ENCODE measurements at regions not wholly inside any gene's neighbourhood (a gene's known extent, or its start where the extent isn't known, plus 50 kb on each side); places are given as distances from the start of the nearest gene placed in this dataset.
"Not testable (repeated sequence)": the region's sequence is repeated elsewhere in the genome, so short reads cannot be mapped to it uniquely, and the experiment has no call there.

DNA sequence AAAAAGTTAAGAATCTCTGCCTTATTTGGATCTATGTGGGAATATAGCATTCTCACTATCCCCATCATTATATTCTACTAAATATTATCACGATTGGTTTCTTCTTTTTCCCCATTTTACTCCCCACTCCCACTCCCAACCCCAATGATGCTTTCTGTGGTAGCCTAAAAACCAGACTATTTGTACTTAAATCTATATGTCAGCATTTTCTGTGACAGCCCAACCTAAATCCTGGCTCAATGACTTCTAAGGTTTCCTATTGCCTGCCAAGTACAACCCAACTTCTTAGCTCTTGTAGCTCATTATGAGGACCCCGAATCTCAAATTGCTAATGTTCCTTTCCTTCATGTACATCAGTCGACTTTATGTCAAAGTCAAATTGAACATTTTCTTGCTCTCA lies 598.6 kb downstream of the XPNPEP1 start:
- H2AFZ ChIP-seq (ENCODE audit: low read depth, low read length) = no peak overlapping the region
- H3F3A ChIP-seq (ENCODE audit: insufficient read depth, low read length, poor library complexity, severe bottlenecking) = no peaks in the 10 kb centered on the region
- H3K27ac ChIP-seq (ENCODE audit: low read length) = no peak overlapping the region
- H3K9me3 ChIP-seq (ENCODE audit: low read length) = peaks cover 5% of the 10 kb centered on the region
- H3K36me3 ChIP-seq (ENCODE audit: insufficient read depth, low read length) = no peaks in the 10 kb centered on the region
- H3K27me3 ChIP-seq (ENCODE audit: insufficient read depth, low read depth, low read length) = no peaks in the 10 kb centered on the region
- TF ChIP-seq SMC3 (conservative IDR thresholded peaks at IDR 0.05; ENCODE audit: poor library complexity) = no peak
- TF ChIP-seq, protein P1, sequence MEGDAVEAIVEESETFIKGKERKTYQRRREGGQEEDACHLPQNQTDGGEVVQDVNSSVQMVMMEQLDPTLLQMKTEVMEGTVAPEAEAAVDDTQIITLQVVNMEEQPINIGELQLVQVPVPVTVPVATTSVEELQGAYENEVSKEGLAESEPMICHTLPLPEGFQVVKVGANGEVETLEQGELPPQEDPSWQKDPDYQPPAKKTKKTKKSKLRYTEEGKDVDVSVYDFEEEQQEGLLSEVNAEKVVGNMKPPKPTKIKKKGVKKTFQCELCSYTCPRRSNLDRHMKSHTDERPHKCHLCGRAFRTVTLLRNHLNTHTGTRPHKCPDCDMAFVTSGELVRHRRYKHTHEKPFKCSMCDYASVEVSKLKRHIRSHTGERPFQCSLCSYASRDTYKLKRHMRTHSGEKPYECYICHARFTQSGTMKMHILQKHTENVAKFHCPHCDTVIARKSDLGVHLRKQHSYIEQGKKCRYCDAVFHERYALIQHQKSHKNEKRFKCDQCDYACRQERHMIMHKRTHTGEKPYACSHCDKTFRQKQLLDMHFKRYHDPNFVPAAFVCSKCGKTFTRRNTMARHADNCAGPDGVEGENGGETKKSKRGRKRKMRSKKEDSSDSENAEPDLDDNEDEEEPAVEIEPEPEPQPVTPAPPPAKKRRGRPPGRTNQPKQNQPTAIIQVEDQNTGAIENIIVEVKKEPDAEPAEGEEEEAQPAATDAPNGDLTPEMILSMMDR (IDR thresholded peaks at IDR 0.05; ENCODE audit: poor library complexity, severe bottlenecking) = no peak
- TF ChIP-seq EZH2 (IDR thresholded peaks at IDR 0.05; ENCODE audit: borderline replicate concordance, insufficient read depth, low read length, poor library complexity, severe bottlenecking) = no peak
- TF ChIP-seq MXI1 (conservative IDR thresholded peaks at IDR 0.05; ENCODE audit: poor library complexity, severe bottlenecking) = no peak
- TF ChIP-seq, protein P2, sequence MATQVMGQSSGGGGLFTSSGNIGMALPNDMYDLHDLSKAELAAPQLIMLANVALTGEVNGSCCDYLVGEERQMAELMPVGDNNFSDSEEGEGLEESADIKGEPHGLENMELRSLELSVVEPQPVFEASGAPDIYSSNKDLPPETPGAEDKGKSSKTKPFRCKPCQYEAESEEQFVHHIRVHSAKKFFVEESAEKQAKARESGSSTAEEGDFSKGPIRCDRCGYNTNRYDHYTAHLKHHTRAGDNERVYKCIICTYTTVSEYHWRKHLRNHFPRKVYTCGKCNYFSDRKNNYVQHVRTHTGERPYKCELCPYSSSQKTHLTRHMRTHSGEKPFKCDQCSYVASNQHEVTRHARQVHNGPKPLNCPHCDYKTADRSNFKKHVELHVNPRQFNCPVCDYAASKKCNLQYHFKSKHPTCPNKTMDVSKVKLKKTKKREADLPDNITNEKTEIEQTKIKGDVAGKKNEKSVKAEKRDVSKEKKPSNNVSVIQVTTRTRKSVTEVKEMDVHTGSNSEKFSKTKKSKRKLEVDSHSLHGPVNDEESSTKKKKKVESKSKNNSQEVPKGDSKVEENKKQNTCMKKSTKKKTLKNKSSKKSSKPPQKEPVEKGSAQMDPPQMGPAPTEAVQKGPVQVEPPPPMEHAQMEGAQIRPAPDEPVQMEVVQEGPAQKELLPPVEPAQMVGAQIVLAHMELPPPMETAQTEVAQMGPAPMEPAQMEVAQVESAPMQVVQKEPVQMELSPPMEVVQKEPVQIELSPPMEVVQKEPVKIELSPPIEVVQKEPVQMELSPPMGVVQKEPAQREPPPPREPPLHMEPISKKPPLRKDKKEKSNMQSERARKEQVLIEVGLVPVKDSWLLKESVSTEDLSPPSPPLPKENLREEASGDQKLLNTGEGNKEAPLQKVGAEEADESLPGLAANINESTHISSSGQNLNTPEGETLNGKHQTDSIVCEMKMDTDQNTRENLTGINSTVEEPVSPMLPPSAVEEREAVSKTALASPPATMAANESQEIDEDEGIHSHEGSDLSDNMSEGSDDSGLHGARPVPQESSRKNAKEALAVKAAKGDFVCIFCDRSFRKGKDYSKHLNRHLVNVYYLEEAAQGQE (IDR thresholded peaks at IDR 0.05; ENCODE audit: borderline replicate concordance) = no peak
- no peak for TF ChIP-seq TAF1 (IDR thresholded peaks at IDR 0.05; ENCODE audit: low read depth)
- no peak for TF ChIP-seq RAD21 (conservative IDR thresholded peaks at IDR 0.05)
- no peak for TF ChIP-seq POLR2AphosphoS5 (IDR thresholded peaks at IDR 0.05)
- H3K4me2 ChIP-seq (ENCODE audit: low read length) = no peak overlapping the region
- no peak overlapping the region for H3K9ac ChIP-seq (ENCODE audit: low read length)
- no peaks in the 10 kb centered on the region for H4K20me1 ChIP-seq (ENCODE audit: insufficient read depth)
- no peaks in the 10 kb centered on the region for H3K79me2 ChIP-seq (replicated peaks; ENCODE audit: insufficient read depth, low read length)
- no peak overlapping the region for H3K4me3 ChIP-seq (ENCODE audit: low read length)
- no peaks in the 10 kb centered on the region for H3K9me2 ChIP-seq (ENCODE audit: insufficient read depth, low read length)

GRCh38 chr10:109317746-109318366 lies 605.5 kb downstream of the XPNPEP1 start:
- Histone ChIP-seq H2AFZ (ENCODE audit: low read depth, low read length) (no peak overlapping the region), H3K9me3 (ENCODE audit: low read length) (peaks cover 5% of the 10 kb centered on the region), H3K9me2 (ENCODE audit: insufficient read depth, low read length) (no peaks in the 10 kb centered on the region), H3K4me2 (ENCODE audit: low read length) (no peak overlapping the region), H3K79me2 (replicated peaks; ENCODE audit: insufficient read depth, low read length) (no peaks in the 10 kb centered on the region), H3K36me3 (ENCODE audit: insufficient read depth, low read length) (no peaks in the 10 kb centered on the region), H3K27ac (ENCODE audit: low read length) (no peak overlapping the region), H3K27me3 (ENCODE audit: insufficient read depth, low read depth, low read length) (no peaks in the 10 kb centered on the region), H3K9ac (ENCODE audit: low read length) (no peak overlapping the region), H3K4me3 (ENCODE audit: low read length) (no peak overlapping the region), H3F3A (ENCODE audit: insufficient read depth, low read length, poor library complexity, severe bottlenecking) (no peaks in the 10 kb centered on the region), H4K20me1 (ENCODE audit: insufficient read depth) (no peaks in the 10 kb centered on the region)
- TF ChIP-seq, protein P1 (IDR thresholded peaks at IDR 0.05; ENCODE audit: poor library complexity, severe bottlenecking) = no peak
- TF ChIP-seq, protein P2 (IDR thresholded peaks at IDR 0.05; ENCODE audit: borderline replicate concordance) = peak; percentile 67
- TF ChIP-seq RAD21 (conservative IDR thresholded peaks at IDR 0.05) = no peak
- TF ChIP-seq MXI1 (conservative IDR thresholded peaks at IDR 0.05; ENCODE audit: poor library complexity, severe bottlenecking) = no peak
- no peak for TF ChIP-seq EZH2 (IDR thresholded peaks at IDR 0.05; ENCODE audit: borderline replicate concordance, insufficient read depth, low read length, poor library complexity, severe bottlenecking)
- peak; percentile 62 for TF ChIP-seq POLR2AphosphoS5 (IDR thresholded peaks at IDR 0.05)
- TF ChIP-seq EP300 (conservative IDR thresholded peaks at IDR 0.05; ENCODE audit: poor library complexity, severe bottlenecking) = no peak
- no peak for TF ChIP-seq SMC3 (conservative IDR thresholded peaks at IDR 0.05; ENCODE audit: poor library complexity)
- no peak for TF ChIP-seq TAF1 (IDR thresholded peaks at IDR 0.05; ENCODE audit: low read depth)

- not testable (repeated sequence) for H3K4me2 ChIP-seq (ENCODE audit: low read length); H3K36me3 ChIP-seq (ENCODE audit: insufficient read depth, low read length); H3K9ac ChIP-seq (ENCODE audit: low read length); H3K4me3 ChIP-seq (ENCODE audit: low read length); H3K27me3 ChIP-seq (ENCODE audit: insufficient read depth, low read depth, low read length); H3K9me3 ChIP-seq (ENCODE audit: low read length); H3F3A ChIP-seq (ENCODE audit: insufficient read depth, low read length, poor library complexity, severe bottlenecking); H3K9me2 ChIP-seq (ENCODE audit: insufficient read depth, low read length); H3K79me2 ChIP-seq (replicated peaks; ENCODE audit: insufficient read depth, low read length); H2AFZ ChIP-seq (ENCODE audit: low read depth, low read length); H4K20me1 ChIP-seq (ENCODE audit: insufficient read depth); H3K27ac ChIP-seq (ENCODE audit: low read length)
These were observed 609.3 kb downstream of the XPNPEP1 start for GRCh38 chr10:109314016-109314415.
